ENCODE measurements at regions not wholly inside any gene's neighbourhood (a gene's known extent, or its start where the extent isn't known, plus 50 kb on each side); places are given as distances from the start of the nearest gene placed in this dataset.

- intact Hi-C loops (cut with DNase I), result no loop called here
Measured at GRCh38 chr3:14345496-14346150, 56.8 kb upstream of the SLC6A6 start.

DNA sequence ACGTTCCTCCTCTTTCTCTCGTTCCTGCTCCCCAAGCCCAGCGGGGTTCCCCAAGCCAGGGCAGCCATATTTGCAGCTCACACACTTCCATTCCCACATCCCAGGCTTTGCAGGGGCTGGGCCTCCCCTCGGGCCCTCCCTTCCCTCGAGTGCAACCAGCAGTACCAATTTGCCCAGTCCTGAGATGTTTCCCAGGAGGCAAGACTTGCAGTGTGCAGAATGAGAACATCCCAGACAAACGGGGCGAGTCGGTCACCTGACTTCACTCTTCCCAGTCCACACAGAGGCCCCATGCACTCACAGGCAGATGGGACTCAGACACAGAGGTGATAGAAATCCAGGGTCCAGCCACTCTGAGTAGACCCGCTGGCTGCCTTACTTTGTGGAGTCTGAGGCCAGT is 56.2 kb upstream of the SLC6A6 start:
- TF ChIP-seq CTCF (IDR thresholded peaks at IDR 0.05), result no peak
- Histone ChIP-seq H3K9me3 (no peaks in the 10 kb centered on the region), H3K9ac (ENCODE audit: low read depth in 2 of 2, low read length in 2 of 2) (no peak overlapping the region), H3K27me3 (no peaks in the 10 kb centered on the region), H3K36me3 (no peaks in the 10 kb centered on the region), H3K4me1 (no peaks in the 10 kb centered on the region), H3K27ac (no peak overlapping the region), H3K4me3 (no peak overlapping the region)
- DNase-seq, result no peak
- intact Hi-C loops (cut with DNase I), result no loop called here

More at GRCh38 chr3:14345496-14346150, 56.8 kb upstream of the SLC6A6 start:
- no peak for TF ChIP-seq CTCF (IDR thresholded peaks at IDR 0.05)
- no peak overlapping the region for H3K4me3 ChIP-seq
- H3K36me3 ChIP-seq, result no peaks in the 10 kb centered on the region
- no peaks in the 10 kb centered on the region for H3K27me3 ChIP-seq
- no peaks in the 10 kb centered on the region for H3K9me3 ChIP-seq
- no peak overlapping the region for H3K27ac ChIP-seq
- H3K4me1 ChIP-seq, result no peaks in the 10 kb centered on the region
- no peak overlapping the region for H3K9ac ChIP-seq (ENCODE audit: low read depth in 2 of 2, low read length in 2 of 2)
- no peak for DNase-seq

- no peak for TF ChIP-seq CTCF (IDR thresholded peaks at IDR 0.05)
- H3K27me3 ChIP-seq, result no peaks in the 10 kb centered on the region
- H3K9me3 ChIP-seq, result no peaks in the 10 kb centered on the region
- H3K9ac ChIP-seq (ENCODE audit: low read depth in 2 of 2, low read length in 2 of 2), result no peak overlapping the region
- intact Hi-C loops (cut with DNase I), result no loop called here
- no peak for DNase-seq
- no peak overlapping the region for H3K27ac ChIP-seq
- H3K4me1 ChIP-seq, result no peaks in the 10 kb centered on the region
- H3K4me3 ChIP-seq, result no peak overlapping the region
- H3K36me3 ChIP-seq, result no peaks in the 10 kb centered on the region
Measured at GRCh38 chr3:14346642-14347041, 55.8 kb upstream of the SLC6A6 start.

- H3K4me1 ChIP-seq, result no peaks in the 10 kb centered on the region
- H3K27me3 ChIP-seq, result no peaks in the 10 kb centered on the region
- no peaks in the 10 kb centered on the region for H3K36me3 ChIP-seq
- TF ChIP-seq CTCF (IDR thresholded peaks at IDR 0.05), result no peak
- intact Hi-C loops (cut with DNase I), result no loop called here
- H3K27ac ChIP-seq, result no peak overlapping the region
- no peaks in the 10 kb centered on the region for H3K9me3 ChIP-seq
- H3K9ac ChIP-seq (ENCODE audit: low read depth in 2 of 2, low read length in 2 of 2), result no peak overlapping the region
- H3K4me3 ChIP-seq, result no peak overlapping the region
- DNase-seq, result no peak
Measured at GRCh38 chr3:14347110-14347509, 55.3 kb upstream of the SLC6A6 start.

- Histone ChIP-seq H3K4me3 (no peak overlapping the region), H3K9me3 (no peaks in the 10 kb centered on the region), H3K9ac (ENCODE audit: low read depth in 2 of 2, low read length in 2 of 2) (no peak overlapping the region), H3K27ac (no peak overlapping the region), H3K36me3 (no peaks in the 10 kb centered on the region), H3K4me1 (no peaks in the 10 kb centered on the region), H3K27me3 (no peaks in the 10 kb centered on the region)
- intact Hi-C loops (cut with DNase I), result no loop called here
- no peak for TF ChIP-seq CTCF (IDR thresholded peaks at IDR 0.05)
- DNase-seq, result no peak
Measured at GRCh38 chr3:14351617-14352001, 50.8 kb upstream of the SLC6A6 start.

Data from colonic mucosa (tissue), 4 donors.